Endothelial cell of umbilical vein (primary cell): ENCODE measurements at regions not wholly inside any gene's neighbourhood (a gene's known extent, or its start where the extent isn't known, plus 50 kb on each side); places are given as distances from the start of the nearest gene placed in this dataset.

Experiments used
- BruUV-seq: library from RNA; stranded (reverse); fragments of 400-500 nt; replicated peaks from 2 replicates; lab custom pipeline; 2021; lab: Mats Ljungman, UMichigan
- CTCF ChIA-PET: fragments of 300-600, 350-600 bp; sonication (Branson Sonifier 250); formaldehyde crosslinking; loops from one replicate; lab custom pipeline; 2021; ENCODE audit warnings: antibody characterized with exemption, inconsistent platforms; lab: Charles Lee
- POLR2A ChIA-PET: fragments of 300-600, 350-600 bp; sonication (Branson Sonifier 250); formaldehyde crosslinking; loops from one replicate; lab custom pipeline; 2021; ENCODE audit warnings: antibody characterized with exemption, inconsistent platforms; lab: Charles Lee
- DNase-seq: peaks from one replicate; pipeline ENCODE4 v3.0.0-alpha.2; 2011; ENCODE audit warnings: low read depth, low spot score
- FAIRE-seq: peaks from 2 replicates; lab custom pipeline; 2011; peaks lifted over from hg19 to GRCh38; lab: Jason Lieb, UNC
- H2AFZ ChIP-seq: 2 replicates; pipeline ENCODE4 v1.6.0; 2012; ENCODE audit warnings: low read depth, low read length, control low read depth, inconsistent platforms
- H3K27ac ChIP-seq: 2 replicates; pipeline ENCODE4 v1.5.1; 2011; ENCODE audit warnings: low read depth, mild to moderate bottlenecking, control low read depth, low read length, moderate library complexity; ENCODE audit not compliant: insufficient read depth
- H3K27me3 ChIP-seq, 2 experiments: 2 replicates each; pipeline versions ENCODE4 v1.6.0 to v1.6.1; 2011; ENCODE audit warnings: low read length in 2 of 2, mixed read lengths in 1 of 2; ENCODE audit not compliant: control insufficient read depth in 2 of 2, insufficient read depth in 2 of 2
- H3K36me3 ChIP-seq, 2 experiments: 2 replicates in 1 of 2; 3 replicates in 1 of 2; pipeline ENCODE4 v1.5.1; 2011; ENCODE audit warnings: low read length in 2 of 2, mild to moderate bottlenecking in 1 of 2, moderate library complexity in 1 of 2; ENCODE audit not compliant: control insufficient read depth in 2 of 2, insufficient read depth in 2 of 2; ENCODE audit errors: extremely low read depth in 1 of 2
- H3K4me1 ChIP-seq: 3 replicates; pipeline ENCODE4 v1.5.1; 2011; ENCODE audit warnings: mild to moderate bottlenecking, low read length; ENCODE audit not compliant: control insufficient read depth, insufficient read depth; ENCODE audit errors: extremely low read depth
- H3K4me2 ChIP-seq: 2 replicates; pipeline ENCODE4 v1.6.1; 2011; ENCODE audit warnings: low read length, control low read depth, mixed read lengths; ENCODE audit not compliant: insufficient read depth
- H3K4me3 ChIP-seq, 3 experiments: fragments of 200-600 bp in 1 of 3; sonication (generic), shearing (Covaris generic) in 1 of 3; replicated peaks in 1 of 3; 2 replicates each; pipeline ENCODE4 v1.5.1; 2011 to 2016; ENCODE audit warnings: control low read depth in 3 of 3, low read length in 3 of 3, mild to moderate bottlenecking in 2 of 3, inconsistent platforms in 1 of 3, low read depth in 1 of 3, moderate library complexity in 1 of 3; ENCODE audit not compliant: insufficient read depth in 1 of 3
- H3K79me2 ChIP-seq: 2 replicates; pipeline ENCODE4 v1.6.0; 2012; ENCODE audit warnings: low read length, inconsistent platforms; ENCODE audit not compliant: control insufficient read depth, insufficient read depth
- H3K9ac ChIP-seq: replicated peaks from 2 replicates; pipeline ENCODE3; 2011; ENCODE audit warnings: low read length, control low read depth; ENCODE audit not compliant: insufficient read depth; ENCODE audit errors: extremely low read depth
- H3K9me1 ChIP-seq: replicated peaks from 3 replicates; pipeline ENCODE4 v1.6.0; 2011; ENCODE audit warnings: mild to moderate bottlenecking, low read length; ENCODE audit not compliant: control insufficient read depth, insufficient read depth; ENCODE audit errors: extremely low read depth
- H3K9me3 ChIP-seq: replicated peaks from 2 replicates; pipeline ENCODE4 v1.5.1; 2012; ENCODE audit warnings: low read length, inconsistent platforms; ENCODE audit not compliant: control insufficient read depth, insufficient read depth
- H4K20me1 ChIP-seq: replicated peaks from 2 replicates; pipeline ENCODE3; 2011; ENCODE audit warnings: mild to moderate bottlenecking, low read length; ENCODE audit not compliant: control insufficient read depth, insufficient read depth; ENCODE audit errors: extremely low read depth
- CTCF ChIP-seq, 2 donors: IDR thresholded peaks; 1 replicate in 1 of 2; 2 replicates in 1 of 2; pipeline ENCODE4 v1.5.1; 2011; ENCODE audit warnings: low read length in 2 of 2, mild to moderate bottlenecking in 2 of 2, moderate library complexity in 2 of 2, control low read depth in 1 of 2, inconsistent platforms in 1 of 2, low read depth in 1 of 2; ENCODE audit not compliant: insufficient read depth in 1 of 2; ENCODE audit errors: extremely low read depth in 1 of 2
- EZH2 ChIP-seq: IDR thresholded peaks from 2 replicates; pipeline ENCODE4 v1.6.1; 2012; ENCODE audit warnings: borderline replicate concordance, low read depth, mild to moderate bottlenecking, moderate library complexity, low read length, inconsistent platforms; ENCODE audit not compliant: severe bottlenecking
- FOS ChIP-seq: IDR thresholded peaks from 2 replicates; pipeline ENCODE4 v1.6.1; 2011; ENCODE audit warnings: mild to moderate bottlenecking, low read length, moderate library complexity, borderline replicate concordance; ENCODE audit not compliant: insufficient read depth
- GATA2 ChIP-seq: IDR thresholded peaks from 2 replicates; pipeline ENCODE4 v1.7.0; 2011; ENCODE audit warnings: low read depth, mild to moderate bottlenecking, moderate library complexity, mixed read lengths, low read length; ENCODE audit not compliant: insufficient read length, insufficient read depth
- JUN ChIP-seq: IDR thresholded peaks from 2 replicates; pipeline ENCODE4 v1.6.1; 2011; ENCODE audit warnings: borderline replicate concordance, low read depth; ENCODE audit not compliant: insufficient read length, insufficient read depth
- MAX ChIP-seq: IDR thresholded peaks from 2 replicates; pipeline ENCODE4 v1.6.1; 2011; ENCODE audit not compliant: insufficient read depth, insufficient read length
- MYC ChIP-seq: IDR thresholded peaks from one replicate; pipeline ENCODE4 v1.6.1; 2011; ENCODE audit warnings: mild to moderate bottlenecking, low read depth, low read length
- POLR2A ChIP-seq: IDR thresholded peaks from 2 replicates; pipeline ENCODE4 v1.6.1; 2012; ENCODE audit warnings: low read depth, mild to moderate bottlenecking, control low read depth, low read length
- POLR2AphosphoS5 ChIP-seq: IDR thresholded peaks from 2 replicates; pipeline ENCODE4 v1.6.1; 2012; ENCODE audit warnings: low read depth, mild to moderate bottlenecking, control low read depth, low read length, moderate library complexity; ENCODE audit not compliant: insufficient read depth
- dilution Hi-C: fragments of 300-500 bp; cut with MboI; formaldehyde crosslinking; loops from one replicate; pipeline ENCODE4 v1.15.0; 2019; ENCODE audit warnings: low sequenced_read_pairs; ENCODE audit not compliant: extremely low pct_ligation_motif_present
- intact Hi-C: fragments of 100-400 bp; cut with micrococcal nuclease; formaldehyde crosslinking; loops from one replicate; pipeline ENCODE4 v1.10.0; 2022

GRCh38 chr7:138170298-138170697 is 94.0 kb downstream of the AKR1D1 start:
- ChIA-PET CTCF (interaction anchor here (1.1 kb wide), 1 partner anchor 573 kb away, joined by 3 read pairs; no protein-coding TSS in a partner anchor), POLR2A (no interaction called here)
- no peaks in the 10 kb centered on the region for H3K4me1 ChIP-seq

More at GRCh38 chr7:138170298-138170697, 94.0 kb downstream of the AKR1D1 start:
- FAIRE-seq (no peak), DNase-seq (no peak)
- H3K9me3 ChIP-seq: no peaks in the 10 kb centered on the region
- BruUV-seq: no TSS peak
- dilution Hi-C loops: no loop called here
- TF ChIP-seq CTCF (IDR thresholded peaks at IDR 0.05; ENCODE audit: extremely low read depth in 1 of 2, insufficient read depth in 1 of 2, low read depth in 1 of 2, low read length in 2 of 2): no peak
- no peak for TF ChIP-seq GATA2
- no peak for TF ChIP-seq MAX
- TF ChIP-seq EZH2: no peak
- no peak for TF ChIP-seq FOS
- no peak for TF ChIP-seq JUN
- TF ChIP-seq MYC: no peak
- no peak for TF ChIP-seq POLR2AphosphoS5
- TF ChIP-seq POLR2A: no peak
- no peak overlapping the region for H2AFZ ChIP-seq
- H3K36me3 ChIP-seq: no peaks in the 10 kb centered on the region
- H3K9me1 ChIP-seq: no peaks in the 10 kb centered on the region
- intact Hi-C loops: no loop called here
- H3K79me2 ChIP-seq: no peaks in the 10 kb centered on the region
- no peak overlapping the region for H3K4me2 ChIP-seq
- H3K27ac ChIP-seq: no peak overlapping the region
- H3K27me3 ChIP-seq: no peaks in the 10 kb centered on the region
- no peak overlapping the region for H3K9ac ChIP-seq
- no peaks in the 10 kb centered on the region for H4K20me1 ChIP-seq
- no peak overlapping the region for H3K4me3 ChIP-seq
